NCI-H2171 treated with DMSO at 0.1 percent for 48 hours (cell line): ENCODE measurements at regions not wholly inside any gene's neighbourhood (a gene's known extent, or its start where the extent isn't known, plus 50 kb on each side); places are given as distances from the start of the nearest gene placed in this dataset.
"Not testable (repeated sequence)": the region's sequence is repeated elsewhere in the genome, so short reads cannot be mapped to it uniquely, and the experiment has no call there.

ENCODE experiments used
- DNase-seq: peaks from one replicate; lab custom pipeline; 2025; lab: John Stamatoyannopoulos, UW

- peak; percentile 16 for DNase-seq
These were observed 54.3 kb downstream of the HAND2 start for GRCh38 chr4:173475751-173476150.

GRCh38 chr4:173469622-173470021 lies 60.4 kb downstream of the HAND2 start:
- no peak for DNase-seq

- DNase-seq = no peak
These were observed 61.7 kb downstream of the HAND2 start for GRCh38 chr4:173468314-173468713.

GRCh38 chr4:173466101-173466500 lies 63.9 kb downstream of the HAND2 start:
- DNase-seq = no peak

- no peak for DNase-seq
These were observed 65.5 kb downstream of the HAND2 start for GRCh38 chr4:173464481-173464880.

- DNase-seq = no peak
These were observed 64.9 kb upstream of the SCRG1 start for GRCh38 chr4:173463816-173464215.

- no peak for DNase-seq
These were observed 62.3 kb upstream of the SCRG1 start for GRCh38 chr4:173461170-173461569.

GRCh38 chr4:173459857-173460256 lies 60.9 kb upstream of the SCRG1 start:
- no peak for DNase-seq

- no peak for DNase-seq
These were observed 59.0 kb upstream of the SCRG1 start for GRCh38 chr4:173457893-173458292.

- not testable (repeated sequence) for DNase-seq
These were observed 52.5 kb upstream of the SCRG1 start for GRCh38 chr4:173451435-173451834.

- no peak for DNase-seq
These were observed 51.4 kb upstream of the SCRG1 start for GRCh38 chr4:173450281-173450680.

GRCh38 chr4:173449380-173449717 lies 50.4 kb upstream of the SCRG1 start:
- no peak for DNase-seq

GRCh38 chr4:173448608-173449379 lies 49.9 kb upstream of the SCRG1 start:
- peak; percentile 74 for DNase-seq
